NT2/D1 (cell line): ENCODE measurements at regions not wholly inside any gene's neighbourhood (a gene's known extent, or its start where the extent isn't known, plus 50 kb on each side); places are given as distances from the start of the nearest gene placed in this dataset.

ENCODE experiments used
- SUZ12 ChIP-seq: IDR thresholded peaks from 2 replicates; pipeline ENCODE4 v1.6.1; 2011; ENCODE audit not compliant: insufficient read length, insufficient read depth; ENCODE audit errors: extremely low read depth
- YY1 ChIP-seq: IDR thresholded peaks from 2 replicates; pipeline ENCODE4 v1.6.1; 2011; ENCODE audit not compliant: insufficient read length, insufficient read depth
- ZNF274 ChIP-seq: IDR thresholded peaks from 2 replicates; pipeline ENCODE4 v1.6.1; 2011; ENCODE audit warnings: mild to moderate bottlenecking, low read depth, low read length

DNA sequence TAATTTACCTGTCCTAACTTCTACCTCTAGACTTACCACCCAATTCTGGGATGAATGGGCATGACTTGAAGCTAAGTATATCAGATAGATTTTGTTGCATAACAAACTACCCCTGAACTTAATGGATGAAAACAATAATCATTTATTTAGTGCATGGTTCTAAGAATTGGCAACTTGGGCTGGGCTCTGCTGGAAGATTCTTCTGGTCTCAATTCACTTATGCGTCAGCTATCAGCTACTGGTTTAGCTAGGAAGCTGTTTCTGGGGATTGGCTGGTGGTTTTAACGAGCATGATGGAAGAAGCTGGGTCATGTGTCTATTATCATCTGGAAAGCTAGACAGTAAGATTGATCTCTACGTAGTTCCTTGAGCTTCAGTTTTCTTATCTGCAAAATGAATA lies 77.3 kb upstream of the LMCD1 start:
- TF ChIP-seq YY1 (no peak), SUZ12 (no peak), ZNF274 (no peak)
